NCI-H1092 treated with DMSO at 0.1 percent for 48 hours (cell line): ENCODE measurements at regions not wholly inside any gene's neighbourhood (a gene's known extent, or its start where the extent isn't known, plus 50 kb on each side); places are given as distances from the start of the nearest gene placed in this dataset.
"Not testable (repeated sequence)": the region's sequence is repeated elsewhere in the genome, so short reads cannot be mapped to it uniquely, and the experiment has no call there.

Experiments
- DNase-seq: peaks from one replicate; lab custom pipeline; 2025; lab: John Stamatoyannopoulos, UW

- no peak for DNase-seq
Measured at GRCh38 chr4:31474221-31474620, 754.1 kb downstream of the PCDH7 start.

- no peak for DNase-seq
Measured at GRCh38 chr4:31482691-31483090, 762.5 kb downstream of the PCDH7 start.

GRCh38 chr4:31499216-31499615 lies 779.0 kb downstream of the PCDH7 start:
- not testable (repeated sequence) for DNase-seq

GRCh38 chr4:31516520-31516919 lies 796.4 kb downstream of the PCDH7 start:
- no peak for DNase-seq

DNA sequence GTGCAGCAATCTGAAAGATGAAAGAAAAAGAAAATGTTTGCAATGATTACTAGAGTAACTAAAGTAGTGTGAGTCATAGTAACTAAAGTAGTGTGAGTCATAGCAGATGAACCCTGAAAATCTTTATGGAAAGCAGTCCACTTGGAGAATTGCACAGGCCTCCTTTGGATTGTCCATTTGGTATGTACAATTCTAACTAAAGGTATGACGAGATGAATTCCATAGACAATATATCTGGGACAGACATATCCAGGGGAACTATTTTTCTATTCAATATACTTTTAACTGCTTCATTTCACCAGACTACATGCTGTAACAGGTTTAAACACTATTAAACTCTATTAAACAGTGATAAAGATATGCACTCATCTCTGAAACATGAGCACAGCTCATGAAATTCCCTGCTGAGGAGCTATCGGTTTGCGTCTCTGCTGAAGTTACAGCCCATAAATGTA lies 798.7 kb downstream of the PCDH7 start:
- DNase-seq = no peak

- no peak for DNase-seq
Measured at GRCh38 chr4:31530555-31530954, 810.4 kb downstream of the PCDH7 start.

DNA sequence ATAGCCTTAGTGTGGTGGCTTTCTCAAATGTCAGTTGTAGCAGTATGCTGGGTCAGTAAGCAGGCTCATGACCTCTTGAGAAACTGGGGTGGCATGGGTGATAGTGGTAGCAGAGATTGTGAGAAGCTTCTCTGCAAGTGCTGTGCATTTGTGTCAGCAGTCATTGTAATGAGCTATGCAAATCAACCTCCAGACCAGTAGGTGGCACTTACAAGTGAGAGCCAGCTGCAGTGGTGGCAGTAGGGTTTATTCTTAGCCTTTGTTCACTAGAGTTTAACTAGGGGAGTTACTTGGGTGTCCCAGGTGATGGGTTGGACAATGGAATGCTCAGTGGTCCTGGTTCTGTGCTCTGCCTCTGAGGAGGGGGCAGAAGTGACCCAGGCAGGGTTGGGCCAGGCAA lies 818.7 kb downstream of the PCDH7 start:
- DNase-seq = no peak

DNA sequence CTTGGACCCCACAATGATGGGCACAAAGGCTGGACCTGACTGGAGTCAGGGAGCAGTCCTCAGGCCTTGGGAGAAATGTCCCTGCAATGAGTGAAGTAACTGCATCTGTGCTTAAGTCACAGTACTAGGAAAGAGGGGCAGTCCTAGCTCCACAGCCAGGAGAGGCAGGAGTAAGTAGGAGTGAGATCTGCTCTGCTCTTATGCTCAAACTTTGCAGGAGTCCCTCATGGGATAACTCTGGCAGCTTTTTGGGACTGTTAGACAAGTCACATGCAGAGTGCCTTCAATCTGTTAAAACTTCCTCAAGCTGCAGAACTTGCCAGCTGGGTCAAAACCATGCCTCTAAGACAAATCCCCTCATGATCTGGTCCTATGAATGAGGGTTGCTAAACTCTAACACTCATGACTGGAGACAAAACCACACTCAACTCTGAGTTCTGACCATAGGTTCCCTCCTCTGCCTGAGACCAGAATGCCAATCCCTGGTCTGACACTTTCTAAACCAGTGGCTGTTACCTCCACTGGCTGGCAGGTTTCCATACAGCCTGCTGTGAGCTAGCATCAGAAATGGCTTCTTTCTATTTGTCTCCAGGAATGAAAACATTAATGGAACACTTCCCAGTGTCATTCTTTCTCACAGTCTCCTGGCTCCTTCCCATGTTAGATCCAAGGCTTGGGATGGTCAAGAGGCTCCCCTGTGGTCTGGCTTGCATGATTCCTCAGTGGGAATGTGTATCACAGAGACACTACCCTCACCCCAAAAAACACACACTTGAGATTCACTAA lies 819.3 kb downstream of the PCDH7 start:
- DNase-seq = peak; percentile 6

- no peak for DNase-seq
Measured at GRCh38 chr4:31545330-31545729, 825.2 kb downstream of the PCDH7 start.

DNA sequence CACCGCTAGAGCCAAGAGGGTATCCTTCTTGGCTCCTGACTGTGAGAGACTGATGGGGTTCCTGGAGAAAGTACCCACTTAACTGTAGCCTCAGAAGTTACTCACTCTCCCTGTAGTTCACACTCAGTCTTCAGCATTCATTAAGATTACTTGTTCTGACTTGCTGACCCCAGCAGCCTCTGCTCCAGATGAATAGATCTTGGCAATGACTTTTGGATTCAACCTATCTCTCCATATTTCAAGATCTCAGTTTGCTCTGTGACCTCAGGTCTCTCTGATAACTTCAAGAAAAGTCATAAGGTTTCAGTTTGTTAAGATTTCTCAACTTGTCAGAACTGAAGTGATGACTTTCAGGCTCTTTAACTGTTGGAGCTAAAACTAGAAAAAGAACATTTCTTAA lies 825.6 kb downstream of the PCDH7 start:
- DNase-seq = no peak

DNA sequence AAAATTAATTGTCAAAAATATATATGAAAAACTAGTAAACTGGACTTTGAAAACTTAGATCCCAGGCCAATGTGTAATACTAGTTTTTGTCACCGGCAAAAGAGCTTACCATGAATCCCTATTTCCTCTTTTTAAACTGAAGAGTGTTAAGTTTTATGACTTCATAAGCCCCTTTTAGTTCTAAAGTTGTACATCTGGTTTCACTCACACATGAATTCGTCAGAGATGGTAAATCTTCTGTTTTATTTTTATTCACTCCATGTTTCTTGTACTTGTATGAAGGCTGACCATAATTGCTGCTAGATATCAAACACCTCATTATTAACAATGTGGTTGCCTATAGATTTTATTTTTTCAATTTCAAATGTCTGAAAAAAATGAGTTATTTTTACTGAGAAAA lies 827.9 kb downstream of the PCDH7 start:
- no peak for DNase-seq

GRCh38 chr4:31548823-31549222 lies 828.7 kb downstream of the PCDH7 start:
- DNase-seq = no peak

GRCh38 chr4:31549256-31549655 lies 829.1 kb downstream of the PCDH7 start:
- no peak for DNase-seq

- DNase-seq = no peak
Measured at GRCh38 chr4:31557437-31557836, 837.3 kb downstream of the PCDH7 start.

DNA sequence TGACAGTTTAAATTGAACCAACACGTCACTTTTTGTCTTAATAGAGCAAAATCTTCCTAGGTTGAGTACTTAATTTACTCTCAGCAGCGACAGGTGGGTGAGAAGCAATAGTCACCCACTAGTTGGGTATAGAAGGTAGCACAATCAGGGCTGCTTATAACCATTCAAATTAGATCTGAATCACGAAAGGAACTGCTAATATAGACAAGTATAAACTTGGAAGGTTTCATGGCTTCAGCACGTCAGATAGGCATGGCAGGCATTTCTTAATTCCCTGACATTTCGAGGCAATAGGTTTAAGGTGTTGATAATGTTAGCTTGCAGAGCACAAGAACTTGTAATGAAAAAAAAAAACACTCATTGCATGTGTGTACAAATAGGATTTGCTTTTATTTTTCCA lies 853.4 kb downstream of the PCDH7 start:
- DNase-seq = no peak

DNA sequence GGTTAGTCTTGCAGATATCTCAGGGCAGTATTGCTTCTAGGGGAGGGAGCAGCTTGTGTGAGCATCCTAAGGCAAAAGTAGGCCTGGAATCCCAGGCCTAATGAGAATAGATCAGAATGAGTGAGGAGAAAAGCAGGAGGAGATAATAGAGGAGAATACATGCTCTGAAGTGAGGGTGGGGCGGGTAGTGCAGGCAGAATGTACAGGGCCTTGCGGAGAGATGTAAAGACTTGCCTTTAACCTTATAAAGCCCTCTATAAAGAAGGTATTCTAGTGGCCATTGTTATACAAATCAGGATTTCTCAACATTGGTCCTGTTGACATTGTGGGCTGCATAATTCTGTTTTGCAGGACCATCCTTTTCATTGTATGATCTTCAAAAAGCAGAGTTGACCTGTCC lies 855.3 kb downstream of the PCDH7 start:
- no peak for DNase-seq

GRCh38 chr4:31580843-31581242 lies 860.7 kb downstream of the PCDH7 start:
- DNase-seq = no peak

GRCh38 chr4:31585503-31585902 lies 865.3 kb downstream of the PCDH7 start:
- DNase-seq = no peak

DNA sequence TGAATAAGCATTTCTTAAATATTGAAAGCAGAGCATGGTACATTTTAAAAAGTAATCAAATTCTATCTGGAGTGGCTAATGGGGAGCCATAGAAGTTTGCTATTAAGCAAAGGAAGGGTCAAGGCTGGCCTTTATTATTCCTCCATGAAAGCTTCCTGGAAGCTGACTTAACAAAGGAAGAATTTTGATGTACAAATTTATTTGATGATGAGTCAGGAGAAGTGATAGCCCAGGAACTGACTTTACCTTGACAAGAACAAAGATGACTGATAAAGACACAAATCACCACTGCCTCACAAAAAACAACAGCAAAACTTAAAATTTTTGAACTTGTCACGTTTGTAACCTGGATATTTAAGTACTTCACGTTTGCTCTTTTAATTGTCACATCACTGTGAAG lies 872.1 kb downstream of the PCDH7 start:
- DNase-seq = no peak

DNA sequence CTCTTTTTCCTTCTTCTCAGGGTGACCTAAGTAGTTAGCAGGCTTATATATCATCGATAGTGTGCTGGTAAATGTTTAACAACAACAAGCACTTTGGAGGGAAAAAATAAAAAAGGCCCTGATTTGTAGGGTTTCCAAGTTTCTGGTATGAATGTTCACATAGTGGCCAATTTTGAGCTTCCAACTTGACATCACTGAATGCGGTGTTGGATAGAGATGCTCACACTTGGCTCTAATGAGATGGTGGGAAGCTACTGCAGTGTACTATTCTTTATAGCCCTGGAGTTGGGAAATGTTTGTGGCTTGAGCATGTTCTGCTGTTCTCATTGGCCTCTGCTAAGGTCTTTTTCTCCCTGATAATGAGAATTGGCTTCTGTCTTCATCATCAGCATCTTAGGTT lies 875.3 kb downstream of the PCDH7 start:
- no peak for DNase-seq

GRCh38 chr4:31598639-31599038 lies 878.5 kb downstream of the PCDH7 start:
- DNase-seq = no peak

DNA sequence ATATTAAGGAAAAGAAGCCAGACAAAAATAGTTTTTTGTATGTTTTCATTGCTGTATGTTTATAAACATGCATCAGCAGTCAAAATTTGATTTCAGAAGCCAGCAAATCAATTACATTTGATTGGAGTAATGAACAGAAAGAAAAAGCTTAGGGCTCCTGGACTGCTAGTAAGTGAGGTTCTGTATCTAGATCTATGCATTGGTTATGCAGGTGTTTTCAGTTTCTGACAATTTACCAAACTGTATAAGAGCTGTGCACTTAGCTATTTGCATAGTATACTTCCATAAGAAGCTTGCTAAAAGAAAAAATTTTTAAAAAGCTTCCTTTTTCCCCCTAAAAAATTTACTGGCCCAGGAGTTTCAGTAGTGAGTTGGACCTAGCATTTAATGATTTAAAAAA lies 881.6 kb downstream of the PCDH7 start:
- no peak for DNase-seq

DNA sequence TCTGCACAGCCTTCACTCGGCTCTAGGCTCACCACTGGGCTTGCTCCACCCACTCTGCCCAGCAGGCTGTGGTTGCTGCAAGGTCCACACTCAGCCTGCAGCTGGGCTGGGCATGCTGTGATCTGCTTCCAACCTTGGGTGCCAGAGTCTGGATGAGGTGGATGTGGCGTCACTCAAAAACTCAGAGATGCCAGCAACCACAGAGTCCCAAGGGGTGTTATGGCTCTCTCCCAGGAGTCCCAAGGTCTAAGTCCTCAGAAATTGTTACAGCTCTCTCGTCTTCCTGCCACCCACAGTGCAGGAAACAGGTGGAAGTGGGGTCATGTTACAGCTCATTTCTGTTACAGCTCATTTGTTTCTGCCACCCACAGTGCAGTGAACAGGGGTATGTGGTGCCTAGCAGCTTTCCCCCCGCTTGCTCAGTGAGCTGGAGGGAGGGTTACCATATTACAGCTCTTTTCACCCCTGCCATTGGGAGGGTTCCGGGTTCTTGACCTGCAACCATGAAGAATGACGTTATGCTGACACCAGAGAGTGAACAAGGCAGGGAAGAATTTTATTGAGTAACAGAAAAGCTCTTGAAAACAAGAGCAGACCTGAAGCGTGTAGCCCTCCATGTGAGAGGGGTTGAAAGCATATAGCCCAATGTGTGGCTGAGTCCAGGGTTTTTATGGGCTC lies 893.9 kb downstream of the PCDH7 start:
- DNase-seq = peak; percentile 26

- no peak for DNase-seq
Measured at GRCh38 chr4:31617667-31618066, 897.5 kb downstream of the PCDH7 start.
